Upper lobe of left lung (tissue), 6 donors: ENCODE measurements at regions not wholly inside any gene's neighbourhood (a gene's known extent, or its start where the extent isn't known, plus 50 kb on each side); places are given as distances from the start of the nearest gene placed in this dataset.

Source experiments
- ATAC-seq, 2 donors: fragments of 200-7000 bp; cut with Tn5 transposase; one replicate each; pipeline ENCODE4 v1.9.1; 2022; ENCODE audit warnings: mild to moderate bottlenecking in 2 of 2, moderate library complexity in 2 of 2; ENCODE audit not compliant: low FRiP score in 2 of 2
- DNase-seq, 2 donors: peaks; one replicate each; pipeline ENCODE4 v3.0.0-alpha.2; 2019 to 2020
- H3K27ac ChIP-seq, 4 donors: fragments of 200-600 bp; sonication (generic); one replicate each; pipeline ENCODE4 v1.5.1; 2016 to 2019
- H3K27me3 ChIP-seq, 4 donors: fragments of 200-600 bp; sonication (generic); one replicate each; pipeline ENCODE4 v1.5.1; 2017 to 2019
- H3K36me3 ChIP-seq, 4 donors: fragments of 200-600 bp; sonication (generic); one replicate each; pipeline ENCODE4 v1.5.1; 2016 to 2019
- H3K4me1 ChIP-seq, 4 donors: fragments of 200-600 bp; sonication (generic); one replicate each; pipeline ENCODE4 v1.5.1; 2018 to 2019
- H3K4me3 ChIP-seq, 4 donors: fragments of 200-600 bp; sonication (generic); one replicate each; pipeline ENCODE4 v1.5.1; 2017 to 2019; ENCODE audit warnings: mild to moderate bottlenecking in 2 of 4, moderate library complexity in 1 of 4
- H3K9me3 ChIP-seq, 4 donors: fragments of 200-600 bp; sonication (generic); one replicate each; pipeline ENCODE4 v1.5.1; 2018 to 2019
- EP300 ChIP-seq, 4 donors: sonication (generic); formaldehyde crosslinking; IDR thresholded peaks; one replicate each; pipeline ENCODE4 v1.5.1; 2017; ENCODE audit warnings: antibody characterized with exemption in 4 of 4, control low read depth in 2 of 4
- POLR2A ChIP-seq, 4 donors: fragments of 450-650 bp; IDR thresholded peaks; one replicate each; pipeline ENCODE4 v1.5.1; 2016 to 2017; ENCODE audit warnings: antibody characterized with exemption in 4 of 4, mild to moderate bottlenecking in 2 of 4
- POLR2AphosphoS5 ChIP-seq, 2 donors: sonication (generic); formaldehyde crosslinking; IDR thresholded peaks; one replicate each; pipeline ENCODE4 v1.5.1; 2017; ENCODE audit warnings: antibody characterized with exemption in 2 of 2
- WGBS, 2 donors: methylation state at CpG; one replicate each; pipeline ENCODE4 v1.1.5; 2017 to 2018; 5-methylcytosine and 5-hydroxymethylcytosine counted together
- TF ChIP-seq, protein P1 (sequence below), 6 experiments: fragments of 450-650 bp in 4 of 6; fragments of 200-600 bp in 2 of 6; sonication (generic) in 2 of 6; IDR thresholded peaks; one replicate each; pipeline ENCODE4 v1.5.1; 2016 to 2019; ENCODE audit warnings: antibody characterized with exemption in 6 of 6
- donor health status: DM: no; HTN: no; CAD: no; lungs with moderate emphysema.
- donor health status: DM: no; HTN: yes; CAD: no; lungs with severe emphysema.

DNA sequence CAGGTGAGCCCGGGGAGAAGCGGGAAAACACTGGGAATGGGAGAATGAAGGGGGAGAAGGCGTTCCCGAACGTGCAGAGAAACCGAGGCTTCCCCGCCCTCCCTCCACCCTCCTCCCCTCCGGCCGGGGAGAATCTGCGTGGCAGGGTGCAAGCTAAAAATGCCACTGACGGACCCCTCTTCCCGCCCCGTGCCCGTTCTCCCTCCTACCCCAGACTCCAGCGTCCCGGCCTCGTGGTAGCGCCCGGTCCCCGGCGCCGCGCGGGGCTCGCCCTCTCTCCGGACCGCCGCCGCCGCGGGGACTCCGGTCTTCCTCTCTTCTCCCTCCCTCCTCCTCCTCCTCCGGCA lies 81.6 kb upstream of the AK4 start:
- Histone ChIP-seq H3K27me3 (no peaks in the 10 kb centered on the region), H3K4me1 (peaks cover 34 to 50% (median 44%) of the 10 kb centered on the region in 4 donors), H3K4me3 (peak overlapping the region; percentile 65 to 86 (median 78)), H3K36me3 (no peaks in the 10 kb centered on the region), H3K27ac (peak overlapping the region; percentile 98 to 100 (median 99)), H3K9me3 (no peaks in the 10 kb centered on the region)
- TF ChIP-seq POLR2A (IDR thresholded peaks at IDR 0.05) (peak in 1 of 4 donors; percentile 76), POLR2AphosphoS5 (IDR thresholded peaks at IDR 0.05) (no peak)
- DNase-seq (no peak), ATAC-seq (peak in 1 of 2 donors; percentile 32)
- 1% methylated on average over 29 to 33 of the region's 33 CpGs for WGBS, 2 donors

DNA sequence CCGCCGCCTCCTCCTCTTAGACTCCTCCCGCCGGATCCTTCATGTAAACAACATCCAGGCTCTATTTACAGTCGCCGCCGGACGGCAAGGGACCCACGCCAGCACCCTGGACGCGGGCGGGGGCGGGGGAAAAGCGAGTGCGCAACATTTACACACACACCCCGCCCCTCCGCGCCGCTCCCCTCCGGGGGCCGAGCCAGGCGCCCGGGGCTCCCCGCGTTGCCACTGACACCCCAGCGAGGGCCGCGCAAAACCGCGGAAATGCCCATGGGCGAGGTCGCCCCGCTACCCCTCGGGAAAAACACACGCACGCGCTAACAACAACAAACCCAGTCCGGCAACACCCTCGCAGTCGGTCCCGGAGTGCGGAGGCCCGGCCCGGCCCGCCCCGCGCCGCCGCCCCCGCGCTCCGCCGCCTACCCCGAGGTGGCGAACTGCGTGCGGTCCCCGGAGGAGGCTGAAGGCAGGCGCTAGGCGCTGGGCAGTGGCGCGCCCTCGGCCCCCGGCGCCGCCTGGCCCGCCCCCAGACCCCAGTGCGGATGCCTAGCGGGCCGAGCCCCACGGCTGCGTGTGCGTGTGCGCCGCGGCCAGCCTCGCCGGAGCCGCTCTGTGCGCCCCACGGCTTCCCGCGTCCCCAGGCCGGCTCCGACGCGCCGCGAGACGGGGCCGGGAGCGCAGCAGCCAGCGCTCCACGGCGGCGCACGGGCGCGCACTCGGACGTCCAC lies 81.1 kb upstream of the AK4 start:
- H3K4me1 ChIP-seq, result peaks cover 30 to 53% (median 40%) of the 10 kb centered on the region in 4 donors
- TF ChIP-seq EP300 (IDR thresholded peaks at IDR 0.05) (peak in 1 of 4 donors; percentile 85), POLR2AphosphoS5 (IDR thresholded peaks at IDR 0.05) (peak; percentile 88 to 98), POLR2A (IDR thresholded peaks at IDR 0.05) (peak in 3 of 4 donors; percentile 65 to 97 (median 68))
- TF ChIP-seq, protein P1, sequence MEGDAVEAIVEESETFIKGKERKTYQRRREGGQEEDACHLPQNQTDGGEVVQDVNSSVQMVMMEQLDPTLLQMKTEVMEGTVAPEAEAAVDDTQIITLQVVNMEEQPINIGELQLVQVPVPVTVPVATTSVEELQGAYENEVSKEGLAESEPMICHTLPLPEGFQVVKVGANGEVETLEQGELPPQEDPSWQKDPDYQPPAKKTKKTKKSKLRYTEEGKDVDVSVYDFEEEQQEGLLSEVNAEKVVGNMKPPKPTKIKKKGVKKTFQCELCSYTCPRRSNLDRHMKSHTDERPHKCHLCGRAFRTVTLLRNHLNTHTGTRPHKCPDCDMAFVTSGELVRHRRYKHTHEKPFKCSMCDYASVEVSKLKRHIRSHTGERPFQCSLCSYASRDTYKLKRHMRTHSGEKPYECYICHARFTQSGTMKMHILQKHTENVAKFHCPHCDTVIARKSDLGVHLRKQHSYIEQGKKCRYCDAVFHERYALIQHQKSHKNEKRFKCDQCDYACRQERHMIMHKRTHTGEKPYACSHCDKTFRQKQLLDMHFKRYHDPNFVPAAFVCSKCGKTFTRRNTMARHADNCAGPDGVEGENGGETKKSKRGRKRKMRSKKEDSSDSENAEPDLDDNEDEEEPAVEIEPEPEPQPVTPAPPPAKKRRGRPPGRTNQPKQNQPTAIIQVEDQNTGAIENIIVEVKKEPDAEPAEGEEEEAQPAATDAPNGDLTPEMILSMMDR (IDR thresholded peaks at IDR 0.05), result peak in 3 of 6 experiments; percentile 14 to 25 (median 25)
- ATAC-seq (peak; percentile 92 to 94), DNase-seq (peak; percentile 97)
- 0 to 1% methylated on average over 15 to 20 of the region's 101 CpGs for WGBS, 2 donors
- peak overlapping the region; percentile 65 to 86 (median 78) for H3K4me3 ChIP-seq
- H3K27me3 ChIP-seq, result no peaks in the 10 kb centered on the region
- peak overlapping the region; percentile 98 to 100 (median 99) for H3K27ac ChIP-seq
- H3K9me3 ChIP-seq, result no peaks in the 10 kb centered on the region
- H3K36me3 ChIP-seq, result no peaks in the 10 kb centered on the region

DNA sequence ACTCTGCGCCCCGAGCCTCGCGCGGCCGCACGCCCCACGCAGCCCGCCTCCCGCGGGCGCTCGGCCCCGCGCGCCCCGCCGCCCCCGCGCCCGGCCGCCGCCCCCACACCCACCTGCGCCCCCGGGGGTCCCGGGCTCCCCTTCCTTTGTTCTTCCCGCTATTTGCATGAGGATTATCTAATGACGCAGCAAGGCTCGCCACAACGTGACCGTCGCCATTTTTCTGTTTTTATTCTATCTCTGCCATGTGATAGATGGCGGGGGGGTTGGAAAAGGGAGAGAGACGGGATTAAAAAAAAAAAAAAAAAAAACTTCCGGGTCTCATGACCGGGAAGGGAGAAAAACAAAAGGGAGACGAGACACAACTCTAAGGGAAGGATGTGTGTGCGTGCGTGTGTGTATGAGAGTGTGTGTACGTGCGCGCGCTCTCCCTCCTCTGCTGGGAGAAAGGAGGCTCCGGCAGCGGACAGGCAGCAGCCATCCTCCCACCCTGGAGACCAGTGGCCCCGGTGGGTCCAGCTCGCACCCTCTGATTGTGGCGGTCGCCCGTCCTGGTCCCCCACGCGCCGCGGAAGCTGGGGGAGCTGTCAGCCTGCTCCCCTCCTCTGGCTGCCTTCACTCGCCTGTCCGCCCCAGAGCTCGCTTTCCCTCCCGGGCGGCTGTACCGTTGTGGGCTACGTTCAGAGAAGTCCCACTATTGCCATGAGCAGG lies 80.4 kb upstream of the AK4 start:
- Histone ChIP-seq H3K27ac (peak overlapping the region; percentile 98 to 100 (median 99)), H3K27me3 (no peaks in the 10 kb centered on the region), H3K36me3 (no peaks in the 10 kb centered on the region), H3K4me1 (peaks cover 27 to 52% (median 38%) of the 10 kb centered on the region in 4 donors), H3K9me3 (no peaks in the 10 kb centered on the region), H3K4me3 (peak overlapping the region; percentile 61 to 86 (median 67))
- peak; percentile 64 to 89 for DNase-seq
- ATAC-seq, result peak; percentile 51 to 76
- WGBS, 2 donors, result 0% methylated on average over 32 to 36 of the region's 61 CpGs
- TF ChIP-seq, protein P1 (IDR thresholded peaks at IDR 0.05), result no peak
- TF ChIP-seq POLR2AphosphoS5 (IDR thresholded peaks at IDR 0.05), result peak; percentile 73 to 83
- TF ChIP-seq EP300 (IDR thresholded peaks at IDR 0.05), result peak in 1 of 4 donors; percentile 27
- TF ChIP-seq POLR2A (IDR thresholded peaks at IDR 0.05), result peak in 3 of 4 donors; percentile 73 to 91 (median 87)

DNA sequence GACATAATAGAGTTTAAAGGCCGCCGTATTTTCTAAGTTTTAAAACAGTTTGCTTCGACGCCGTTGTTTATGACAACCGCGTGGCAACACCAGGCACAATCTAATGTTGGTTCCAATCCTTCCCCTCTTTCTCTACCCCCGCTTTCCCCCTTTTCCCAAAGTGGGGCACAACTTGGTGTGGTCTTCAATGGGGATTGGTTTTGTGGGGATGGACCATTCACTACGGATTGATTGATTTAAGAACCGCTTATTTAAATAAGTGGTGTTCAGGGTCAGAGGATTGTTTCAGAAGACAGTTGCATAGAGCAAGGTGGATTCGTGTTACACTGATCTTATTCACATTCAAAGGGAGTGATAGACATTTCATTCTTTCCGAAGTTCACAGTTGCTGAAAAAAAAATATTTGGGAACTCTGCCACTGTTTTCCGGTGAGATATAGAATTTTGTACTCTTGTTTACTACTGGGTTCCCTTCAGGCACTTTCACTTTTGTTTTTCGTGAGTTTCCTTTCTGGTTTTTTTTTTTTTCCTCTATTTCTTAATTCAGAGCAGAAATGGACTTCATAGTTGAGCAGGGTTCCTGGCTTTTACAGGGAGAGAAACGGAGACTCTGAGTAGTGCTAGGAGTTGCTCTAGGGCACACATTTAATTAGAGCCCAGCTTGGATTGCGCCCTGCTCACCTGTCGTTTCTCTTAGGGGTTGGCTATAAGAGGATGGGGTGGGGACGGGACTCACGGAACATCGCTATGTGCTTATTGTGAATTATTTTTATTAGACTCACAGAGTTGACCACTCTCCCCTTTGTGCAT lies 79.6 kb upstream of the AK4 start:
- TF ChIP-seq, protein P1 (IDR thresholded peaks at IDR 0.05), result no peak
- TF ChIP-seq POLR2A (IDR thresholded peaks at IDR 0.05) (no peak), EP300 (IDR thresholded peaks at IDR 0.05) (no peak), POLR2AphosphoS5 (IDR thresholded peaks at IDR 0.05) (no peak)
- Histone ChIP-seq H3K9me3 (no peaks in the 10 kb centered on the region), H3K4me3 (peak overlapping the region; percentile 61 to 86 (median 67)), H3K27ac (peak overlapping the region; percentile 98 to 100 (median 99)), H3K36me3 (no peaks in the 10 kb centered on the region), H3K27me3 (no peaks in the 10 kb centered on the region), H3K4me1 (peaks cover 20 to 44% (median 34%) of the 10 kb centered on the region in 4 donors)
- ATAC-seq (no peak), DNase-seq (peak in 1 of 2 donors; percentile 31)
- WGBS, 2 donors, result 3% methylated on average over 20 of the region's 20 CpGs
